SH-SY5Y (cell line): ENCODE measurements at regions not wholly inside any gene's neighbourhood (a gene's known extent, or its start where the extent isn't known, plus 50 kb on each side); places are given as distances from the start of the nearest gene placed in this dataset.

Source experiments
- GATA2 ChIP-seq: IDR thresholded peaks from 2 replicates; pipeline ENCODE4 v1.6.1; 2011; ENCODE audit warnings: mild to moderate bottlenecking, low read depth, low read length
- GATA3 ChIP-seq: IDR thresholded peaks from 2 replicates; pipeline ENCODE4 v1.6.1; 2011; ENCODE audit warnings: low read depth, mild to moderate bottlenecking, low read length, moderate library complexity

GRCh38 chr7:24496036-24496435 lies 77.2 kb upstream of the PALS2 start:
- TF ChIP-seq GATA2 (no peak), GATA3 (no peak)
